Choroid plexus epithelial cell (primary cell): ENCODE measurements at regions not wholly inside any gene's neighbourhood (a gene's known extent, or its start where the extent isn't known, plus 50 kb on each side); places are given as distances from the start of the nearest gene placed in this dataset.
A peak's percentile ranks its signal among the peaks of the same experiment; 100 is the strongest.

Experiments used
- DNase-seq: peaks from one replicate; pipeline ENCODE4 v3.0.0-alpha.2; 2010; ENCODE audit warnings: low read depth
- H3K4me3 ChIP-seq: 2 replicates; pipeline ENCODE4 v1.5.1; 2011; ENCODE audit warnings: low read depth, mild to moderate bottlenecking, control low read depth, low read length, moderate library complexity
- TF ChIP-seq, protein P1 (sequence below): conservative IDR thresholded peaks from 2 replicates; pipeline ENCODE4 v1.5.1; 2011; ENCODE audit warnings: low read depth, mild to moderate bottlenecking, control low read depth, inconsistent platforms, low read length, moderate library complexity

DNA sequence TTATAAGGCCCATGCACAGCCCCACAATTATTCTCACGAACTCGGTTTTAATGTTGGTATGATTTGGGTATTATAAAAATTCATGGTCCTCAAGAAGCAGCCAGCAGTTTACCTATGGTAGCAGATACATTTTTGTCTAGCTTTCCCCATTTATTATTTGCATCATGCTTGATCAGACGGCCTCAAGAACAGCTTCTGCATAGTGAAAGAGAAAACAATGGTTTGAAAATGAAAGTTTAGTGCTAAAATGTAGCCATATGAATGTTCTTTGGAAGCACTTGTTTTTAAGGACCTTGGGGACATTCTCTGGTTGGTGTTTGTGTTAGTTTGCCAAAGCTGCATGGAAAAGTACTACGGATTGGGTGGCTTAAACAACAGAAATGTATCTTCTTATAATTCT lies 72.4 kb upstream of the CPHXL start:
- TF ChIP-seq, protein P1, sequence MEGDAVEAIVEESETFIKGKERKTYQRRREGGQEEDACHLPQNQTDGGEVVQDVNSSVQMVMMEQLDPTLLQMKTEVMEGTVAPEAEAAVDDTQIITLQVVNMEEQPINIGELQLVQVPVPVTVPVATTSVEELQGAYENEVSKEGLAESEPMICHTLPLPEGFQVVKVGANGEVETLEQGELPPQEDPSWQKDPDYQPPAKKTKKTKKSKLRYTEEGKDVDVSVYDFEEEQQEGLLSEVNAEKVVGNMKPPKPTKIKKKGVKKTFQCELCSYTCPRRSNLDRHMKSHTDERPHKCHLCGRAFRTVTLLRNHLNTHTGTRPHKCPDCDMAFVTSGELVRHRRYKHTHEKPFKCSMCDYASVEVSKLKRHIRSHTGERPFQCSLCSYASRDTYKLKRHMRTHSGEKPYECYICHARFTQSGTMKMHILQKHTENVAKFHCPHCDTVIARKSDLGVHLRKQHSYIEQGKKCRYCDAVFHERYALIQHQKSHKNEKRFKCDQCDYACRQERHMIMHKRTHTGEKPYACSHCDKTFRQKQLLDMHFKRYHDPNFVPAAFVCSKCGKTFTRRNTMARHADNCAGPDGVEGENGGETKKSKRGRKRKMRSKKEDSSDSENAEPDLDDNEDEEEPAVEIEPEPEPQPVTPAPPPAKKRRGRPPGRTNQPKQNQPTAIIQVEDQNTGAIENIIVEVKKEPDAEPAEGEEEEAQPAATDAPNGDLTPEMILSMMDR, result no peak
- DNase-seq, result no peak
- H3K4me3 ChIP-seq, result no peak overlapping the region

- no peak overlapping the region for H3K4me3 ChIP-seq
- DNase-seq, result peak; percentile 5
Measured at GRCh38 chr16:75801307-75801706, 75.0 kb upstream of the CPHXL start.

GRCh38 chr16:75803753-75804152 lies 77.5 kb upstream of the CPHXL start:
- TF ChIP-seq, protein P1, result no peak
- no peak for DNase-seq
- no peak overlapping the region for H3K4me3 ChIP-seq

More at GRCh38 chr16:75801307-75801706, 75.0 kb upstream of the CPHXL start:
- TF ChIP-seq, protein P1, result no peak

DNA sequence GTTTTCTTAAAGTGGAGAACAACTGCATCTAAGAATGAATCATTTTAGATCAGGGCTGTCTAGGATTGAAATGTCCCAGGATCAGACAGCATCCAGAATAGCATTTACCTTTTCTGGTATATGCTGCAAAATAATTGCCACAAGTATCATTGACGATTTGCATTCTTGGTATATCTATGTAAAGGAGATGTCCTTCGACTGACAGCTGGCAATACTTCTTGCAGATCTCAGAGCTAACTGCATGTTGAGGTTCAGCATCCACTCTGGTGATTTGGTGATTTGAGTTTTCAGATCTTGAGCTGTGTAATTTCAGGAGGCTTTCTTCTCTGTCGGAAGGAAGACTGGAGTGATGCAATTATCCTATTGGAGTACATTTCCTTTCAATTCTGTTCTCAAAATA lies 78.1 kb upstream of the CPHXL start:
- no peak for DNase-seq
- TF ChIP-seq, protein P1, result no peak
- H3K4me3 ChIP-seq, result no peak overlapping the region

DNA sequence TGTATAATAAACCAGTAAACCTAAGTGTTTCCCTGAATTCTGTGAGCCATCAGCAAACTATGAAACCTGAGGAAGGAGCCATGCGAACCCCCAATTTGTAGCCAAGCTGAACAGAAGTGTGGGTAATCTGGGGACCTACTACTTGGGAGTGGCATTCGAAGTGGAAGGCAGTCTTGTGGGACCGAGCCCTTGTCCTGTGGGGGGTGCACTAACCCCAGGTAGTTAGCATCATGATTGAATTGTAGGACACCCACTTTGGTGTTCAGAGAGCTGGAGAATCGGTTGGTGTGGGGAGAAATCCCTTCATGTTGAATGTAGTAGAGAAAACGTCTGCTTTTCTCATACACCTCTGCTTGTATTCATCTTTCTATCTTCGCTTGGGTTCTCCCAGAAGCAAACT lies 79.7 kb upstream of the CPHXL start:
- TF ChIP-seq, protein P1, result no peak
- DNase-seq, result no peak
- H3K4me3 ChIP-seq, result no peak overlapping the region

DNA sequence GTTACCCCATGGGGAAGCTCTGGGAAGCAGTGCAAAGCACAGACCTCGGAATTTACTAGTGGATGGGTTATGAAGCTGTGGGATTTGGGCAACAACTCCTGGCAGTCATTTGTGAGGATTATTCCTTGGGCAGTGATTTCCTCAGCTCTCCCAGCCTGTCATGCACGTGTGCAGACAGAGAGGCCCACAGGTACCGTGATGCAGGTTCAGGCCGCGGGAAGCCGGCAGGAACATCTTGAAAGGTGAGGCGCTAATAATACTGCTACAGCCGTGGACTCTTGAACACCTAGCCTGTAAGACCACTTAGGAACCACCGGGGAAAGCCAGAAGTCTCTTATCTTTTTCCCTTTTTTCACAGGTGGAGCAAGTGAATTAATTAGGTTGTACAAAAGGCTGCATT lies 80.2 kb upstream of the CPHXL start:
- TF ChIP-seq, protein P1, result no peak
- no peak for DNase-seq
- H3K4me3 ChIP-seq, result no peak overlapping the region

DNA sequence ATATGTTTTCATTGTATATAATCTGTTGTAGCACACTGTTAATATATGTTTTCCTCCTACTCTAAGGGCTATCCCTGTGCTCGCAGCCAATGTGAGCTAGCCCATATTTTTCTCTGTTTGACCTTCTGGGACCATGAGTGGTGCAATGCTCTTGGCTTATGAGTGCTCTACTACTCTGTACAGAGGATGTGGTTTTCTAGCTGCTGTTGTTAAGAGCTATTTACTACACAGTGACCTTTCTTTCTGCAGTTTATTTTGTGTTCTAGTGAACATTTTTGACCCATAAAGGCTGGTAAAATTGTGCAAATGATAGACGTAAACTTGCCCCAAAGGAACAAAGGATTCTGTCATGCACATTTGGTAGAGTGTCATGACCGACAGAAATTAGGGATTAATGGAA lies 84.1 kb upstream of the CPHXL start:
- no peak overlapping the region for H3K4me3 ChIP-seq
- TF ChIP-seq, protein P1, result no peak

More for the DNA sequence above, 84.1 kb upstream of the CPHXL start:
- DNase-seq, result no peak
